H1 (cell line): ENCODE measurements at regions not wholly inside any gene's neighbourhood (a gene's known extent, or its start where the extent isn't known, plus 50 kb on each side); places are given as distances from the start of the nearest gene placed in this dataset.

Source experiments
- CHD7 ChIP-seq: fragments of 300-600 bp; sonication (generic); IDR thresholded peaks from 2 replicates; pipeline ENCODE4 v1.7.1; 2012; ENCODE audit warnings: low read length, moderate library complexity, mild to moderate bottlenecking, inconsistent platforms; ENCODE audit not compliant: insufficient replicate concordance
- CTCF ChIP-seq, 3 experiments: IDR thresholded peaks; 1 replicate in 2 of 3; 2 replicates in 1 of 3; pipeline versions ENCODE4 v1.5.1 to v1.6.1; 2011; ENCODE audit warnings: low read length in 3 of 3, mild to moderate bottlenecking in 3 of 3, inconsistent platforms in 2 of 3, low read depth in 1 of 3, moderate library complexity in 1 of 3; ENCODE audit not compliant: insufficient read depth in 1 of 3; ENCODE audit errors: control extremely low read depth in 1 of 3
- SIX5 ChIP-seq: IDR thresholded peaks from 2 replicates; pipeline ENCODE4 v1.6.1; 2011; ENCODE audit warnings: mild to moderate bottlenecking, low read depth, low read length
- TF ChIP-seq, protein P1 (sequence below): IDR thresholded peaks from 2 replicates; pipeline ENCODE4 v1.6.1; 2012; ENCODE audit warnings: inconsistent platforms

GRCh38 chr6:164124473-164124872, 710.0 kb downstream of the QKI start (continued):
- TF ChIP-seq CHD7 (no peak), SIX5 (no peak), CTCF (IDR thresholded peaks at IDR 0.05; ENCODE audit: control extremely low read depth in 1 of 3, insufficient read depth in 1 of 3, low read depth in 1 of 3, low read length in 3 of 3) (no peak)
- TF ChIP-seq, protein P1, sequence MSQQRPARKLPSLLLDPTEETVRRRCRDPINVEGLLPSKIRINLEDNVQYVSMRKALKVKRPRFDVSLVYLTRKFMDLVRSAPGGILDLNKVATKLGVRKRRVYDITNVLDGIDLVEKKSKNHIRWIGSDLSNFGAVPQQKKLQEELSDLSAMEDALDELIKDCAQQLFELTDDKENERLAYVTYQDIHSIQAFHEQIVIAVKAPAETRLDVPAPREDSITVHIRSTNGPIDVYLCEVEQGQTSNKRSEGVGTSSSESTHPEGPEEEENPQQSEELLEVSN, result no peak
